H1 (cell line): ENCODE measurements at regions not wholly inside any gene's neighbourhood (a gene's known extent, or its start where the extent isn't known, plus 50 kb on each side); places are given as distances from the start of the nearest gene placed in this dataset.

Experiments
- ATF3 ChIP-seq: IDR thresholded peaks from 2 replicates; pipeline ENCODE4 v1.6.1; 2011; ENCODE audit warnings: low read depth, mild to moderate bottlenecking, low read length; ENCODE audit not compliant: insufficient read depth
- BRCA1 ChIP-seq: IDR thresholded peaks from 2 replicates; pipeline ENCODE4 v1.6.1; 2012; ENCODE audit warnings: low read depth, low read length, improper control_type of control experiment
- CBX5 ChIP-seq: fragments of 300-800, 300-1000 bp; sonication (generic); IDR thresholded peaks from 2 replicates; pipeline ENCODE4 v1.7.1; 2016; ENCODE audit warnings: antibody characterized with exemption, low read length, low read depth
- CHD1 ChIP-seq: IDR thresholded peaks from 2 replicates; pipeline ENCODE4 v1.6.1; 2012; ENCODE audit warnings: low read depth, low read length, improper control_type of control experiment
- CHD7 ChIP-seq: fragments of 300-600 bp; sonication (generic); IDR thresholded peaks from 2 replicates; pipeline ENCODE4 v1.7.1; 2012; ENCODE audit warnings: low read length, moderate library complexity, mild to moderate bottlenecking, inconsistent platforms; ENCODE audit not compliant: insufficient replicate concordance
- CREB1 ChIP-seq: IDR thresholded peaks from 2 replicates; pipeline ENCODE4 v1.6.1; 2012; ENCODE audit warnings: inconsistent platforms
- CTBP2 ChIP-seq: IDR thresholded peaks from 2 replicates; pipeline ENCODE4 v1.7.0; 2011; ENCODE audit warnings: borderline replicate concordance, mild to moderate bottlenecking, moderate library complexity, mixed read lengths, low read length; ENCODE audit not compliant: insufficient read depth, insufficient read length
- POLR2A ChIP-seq, 2 experiments: IDR thresholded peaks; 1 replicate in 1 of 2; 2 replicates in 1 of 2; pipeline ENCODE4 v1.6.1; 2011; ENCODE audit warnings: low read depth in 2 of 2, low read length in 2 of 2, mild to moderate bottlenecking in 2 of 2; ENCODE audit errors: control extremely low read depth in 1 of 2
- RXRA ChIP-seq: IDR thresholded peaks from 2 replicates; pipeline ENCODE4 v1.6.1; 2011; ENCODE audit warnings: low read depth, mild to moderate bottlenecking, low read length, moderate library complexity; ENCODE audit not compliant: insufficient read depth
- SAP30 ChIP-seq: fragments of 300-600 bp; sonication (generic); IDR thresholded peaks from 2 replicates; pipeline ENCODE4 v1.7.1; 2012; ENCODE audit warnings: low read length, moderate library complexity, mild to moderate bottlenecking, inconsistent platforms; ENCODE audit not compliant: insufficient read depth, insufficient replicate concordance
- SP1 ChIP-seq: IDR thresholded peaks from 2 replicates; pipeline ENCODE4 v1.6.1; 2011; ENCODE audit warnings: low read depth, low read length
- SP2 ChIP-seq: IDR thresholded peaks from 2 replicates; pipeline ENCODE4 v1.6.1; 2012; ENCODE audit warnings: mild to moderate bottlenecking, low read length, inconsistent platforms
- TCF12 ChIP-seq: IDR thresholded peaks from 2 replicates; pipeline ENCODE4 v1.6.1; 2011; ENCODE audit warnings: low read depth, mild to moderate bottlenecking, low read length

- no peak for TF ChIP-seq CHD7
- TF ChIP-seq SP1, result no peak
- TF ChIP-seq CBX5, result no peak
- no peak for TF ChIP-seq SP2
- no peak for TF ChIP-seq ATF3
- TF ChIP-seq SAP30, result no peak
- no peak for TF ChIP-seq RXRA
- TF ChIP-seq POLR2A (IDR thresholded peaks at IDR 0.05; ENCODE audit: control extremely low read depth in 1 of 2, low read depth in 2 of 2, low read length in 2 of 2), result no peak
- no peak for TF ChIP-seq CREB1
- no peak for TF ChIP-seq TCF12
- TF ChIP-seq BRCA1, result no peak
- TF ChIP-seq CHD1, result no peak
- no peak for TF ChIP-seq CTBP2
Measured at GRCh38 chr4:72887152-72887551, 182.4 kb downstream of the COX18 start (continued).
